HG03571 (cell line): ENCODE measurements at regions not wholly inside any gene's neighbourhood (a gene's known extent, or its start where the extent isn't known, plus 50 kb on each side); places are given as distances from the start of the nearest gene placed in this dataset.
"Not testable (repeated sequence)": the region's sequence is repeated elsewhere in the genome, so short reads cannot be mapped to it uniquely, and the experiment has no call there.

Experiments
- ATAC-seq: cut with Tn5 transposase; IDR thresholded peaks from one replicate; pipeline ENCODE4 v1.9.1; 2021; ENCODE audit not compliant: unreplicated experiment

DNA sequence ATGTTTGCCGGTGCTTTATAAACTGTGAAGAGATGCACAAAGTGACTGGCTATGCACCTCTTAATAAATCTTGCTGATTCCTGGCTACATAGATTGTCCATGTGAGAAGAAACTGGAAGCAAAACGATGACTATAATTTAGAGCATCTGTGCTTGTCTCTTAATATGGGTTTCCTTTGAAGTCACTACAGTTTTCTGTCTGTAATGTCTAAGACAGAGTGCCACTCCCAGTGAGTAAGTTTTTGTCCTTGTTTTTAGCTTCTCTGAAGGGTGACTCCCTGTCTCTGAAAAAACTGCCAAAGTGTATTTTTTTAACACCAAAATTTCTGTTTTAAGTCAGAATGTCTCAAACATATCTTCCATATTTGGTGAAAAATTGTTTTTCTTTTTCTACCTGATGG is 175.1 kb downstream of the FASLG start:
- ATAC-seq, result no peak

DNA sequence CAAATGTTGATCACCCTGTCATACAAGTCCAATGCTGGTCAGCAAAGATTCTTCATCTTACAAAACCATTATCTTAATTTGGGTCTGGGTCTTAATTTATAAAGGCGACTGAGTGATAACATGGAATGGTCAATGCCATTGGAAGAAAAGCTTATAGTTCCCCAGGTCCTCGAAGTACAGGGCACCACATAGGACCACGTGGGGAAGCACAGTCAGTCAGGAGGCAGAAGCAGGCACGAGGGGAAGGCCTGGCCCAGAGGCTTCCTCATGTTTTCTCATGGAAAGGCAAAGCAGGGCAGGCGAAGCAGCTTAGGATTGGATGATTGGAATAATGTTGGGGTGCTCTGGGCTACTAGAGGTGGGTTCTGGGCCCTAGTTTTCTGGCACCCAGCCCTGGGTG is 175.7 kb downstream of the FASLG start:
- no peak for ATAC-seq

DNA sequence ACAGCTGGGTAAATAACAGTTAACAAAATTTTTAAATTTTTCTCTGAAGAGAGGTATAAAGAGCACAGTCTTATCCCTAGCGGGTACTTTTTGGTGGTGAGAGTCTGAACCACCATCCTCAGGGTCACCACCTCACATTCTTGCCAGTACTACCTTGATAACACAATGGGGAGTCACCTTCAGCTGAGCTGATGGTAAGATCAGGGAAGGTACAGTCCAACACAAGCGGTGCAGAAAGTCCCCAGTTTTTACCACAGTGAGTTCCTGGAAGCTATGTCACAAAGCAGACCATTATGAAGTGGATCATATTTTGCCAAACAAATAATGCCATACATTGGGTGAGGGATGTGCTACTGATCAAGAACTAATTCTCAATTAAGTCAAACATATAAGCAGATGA is 176.9 kb downstream of the FASLG start:
- no peak for ATAC-seq

DNA sequence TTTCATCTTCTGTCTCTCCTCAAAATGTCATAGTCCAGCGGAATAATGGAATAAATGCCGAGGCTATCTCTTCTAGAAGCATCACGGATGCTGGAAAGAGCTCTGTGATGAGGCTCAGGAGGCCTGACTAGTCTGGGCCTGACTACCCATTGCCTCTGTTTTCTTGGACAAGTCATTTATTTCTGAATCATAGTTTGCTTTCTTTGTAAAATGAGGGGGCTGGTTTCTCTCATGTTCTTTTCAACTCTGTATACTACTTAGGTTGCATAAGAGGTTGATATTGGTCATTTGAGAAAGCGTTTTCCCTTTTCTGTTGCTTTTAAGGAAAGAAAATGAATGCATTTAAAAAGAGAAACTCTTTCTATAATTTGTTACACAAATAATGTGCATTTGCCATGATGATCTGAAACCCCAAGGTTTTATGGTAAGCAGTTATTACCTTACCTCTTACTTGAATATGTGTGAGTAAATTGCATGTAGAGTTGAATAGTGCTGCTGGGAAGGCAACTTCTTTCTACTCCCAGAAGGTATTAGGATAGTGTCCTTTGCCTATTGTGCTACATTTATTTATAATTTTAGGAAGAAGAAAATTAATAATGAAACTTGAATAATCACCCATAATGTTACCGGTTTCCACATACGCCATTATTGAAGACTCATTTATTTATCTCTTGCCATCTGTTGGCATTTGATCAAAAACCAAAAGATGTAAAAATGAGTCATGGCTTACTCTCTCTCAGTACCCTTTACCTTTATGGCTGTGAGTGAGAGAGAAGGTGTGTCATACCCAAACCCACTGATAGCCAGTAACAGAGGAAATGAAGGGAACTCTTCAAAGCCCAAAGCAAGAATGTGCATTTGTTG is 179.1 kb downstream of the FASLG start:
- ATAC-seq, result no peak

DNA sequence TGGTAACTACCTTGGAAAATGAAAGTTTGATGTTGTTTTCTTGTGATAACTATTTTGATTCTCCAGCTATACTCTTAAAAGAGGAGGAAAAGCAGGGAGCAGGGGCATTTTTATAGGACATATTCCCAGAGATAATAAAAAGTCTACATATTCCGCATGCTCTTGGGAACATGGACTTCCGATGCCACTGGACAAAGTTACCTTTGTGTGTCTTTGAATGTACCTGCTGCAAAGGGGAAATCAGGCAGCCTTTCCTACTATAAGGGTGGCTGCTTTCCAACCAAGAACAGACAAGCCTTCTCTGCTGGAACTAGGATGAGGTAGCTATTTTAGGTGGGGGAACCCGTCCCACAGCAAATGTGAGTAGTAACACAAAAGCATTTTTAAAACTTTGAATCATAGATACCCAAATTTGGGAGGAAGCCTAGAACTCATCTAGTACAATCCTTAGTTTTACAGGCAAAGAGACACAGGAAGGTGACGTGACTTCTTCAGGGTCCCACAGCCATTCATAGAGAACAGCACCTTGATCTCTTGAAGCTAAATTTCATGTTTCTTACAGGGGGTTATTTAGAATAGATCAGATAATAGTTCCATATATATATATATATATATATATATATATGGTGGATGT is 179.9 kb downstream of the FASLG start:
- ATAC-seq, result no peak

DNA sequence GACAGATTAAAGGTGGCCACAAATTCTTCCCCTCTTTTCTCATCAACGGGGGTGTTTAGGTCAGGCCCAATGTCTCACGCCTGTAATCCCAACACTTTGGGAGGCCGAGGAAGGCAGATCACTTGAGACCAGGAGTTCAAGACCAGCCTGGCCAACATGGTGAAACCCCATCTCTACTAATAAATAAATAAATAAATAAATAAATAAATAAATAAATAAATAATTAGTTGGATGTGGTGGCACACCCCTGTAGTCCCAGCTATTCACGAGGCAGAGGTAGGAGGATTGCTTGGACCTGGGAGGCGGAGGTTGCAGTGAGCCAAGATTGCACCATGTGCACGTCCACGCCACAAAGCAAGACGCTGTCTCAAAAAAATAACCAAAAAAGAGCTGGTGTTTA is 180.7 kb downstream of the FASLG start:
- ATAC-seq, result not testable (repeated sequence)

DNA sequence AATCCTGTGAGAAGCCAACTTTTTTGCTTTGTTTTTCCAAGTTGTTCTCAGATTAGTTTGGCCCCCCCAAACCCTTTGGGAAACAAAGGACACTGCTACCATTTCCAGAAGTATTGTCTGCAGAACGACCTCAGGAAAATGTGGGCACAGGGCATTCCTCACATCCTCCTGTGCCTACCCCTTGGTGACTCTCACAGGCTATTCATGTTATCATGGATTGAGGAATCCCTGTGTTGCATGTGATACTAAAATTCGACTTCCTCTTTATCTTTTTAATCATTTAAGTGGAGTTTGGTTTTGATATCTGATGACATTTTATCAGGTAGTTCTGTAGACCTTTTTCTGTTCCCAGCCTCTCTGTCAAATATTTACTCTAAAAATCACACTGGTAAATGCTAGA is 184.5 kb downstream of the FASLG start:
- ATAC-seq, result no peak

DNA sequence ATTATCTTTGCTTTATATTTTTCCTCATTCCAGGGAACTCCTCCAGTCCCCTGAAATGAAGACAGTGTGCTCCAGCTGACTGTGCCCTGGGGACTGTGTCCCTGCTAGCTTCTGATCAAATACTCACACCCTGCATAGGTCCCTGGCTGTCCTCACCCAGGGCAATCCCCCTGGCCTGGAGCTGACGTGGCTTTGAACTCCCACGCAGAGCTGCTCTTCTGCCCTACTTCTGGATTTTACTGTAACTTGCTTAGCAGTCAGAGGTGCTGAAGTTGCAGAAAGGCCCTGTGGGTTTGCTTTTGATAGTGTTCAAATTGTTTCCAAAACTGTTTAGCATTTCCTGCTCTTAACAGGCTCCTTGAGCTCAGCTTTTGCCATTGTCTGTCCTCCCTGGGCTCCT is 186.5 kb downstream of the FASLG start:
- no peak for ATAC-seq

DNA sequence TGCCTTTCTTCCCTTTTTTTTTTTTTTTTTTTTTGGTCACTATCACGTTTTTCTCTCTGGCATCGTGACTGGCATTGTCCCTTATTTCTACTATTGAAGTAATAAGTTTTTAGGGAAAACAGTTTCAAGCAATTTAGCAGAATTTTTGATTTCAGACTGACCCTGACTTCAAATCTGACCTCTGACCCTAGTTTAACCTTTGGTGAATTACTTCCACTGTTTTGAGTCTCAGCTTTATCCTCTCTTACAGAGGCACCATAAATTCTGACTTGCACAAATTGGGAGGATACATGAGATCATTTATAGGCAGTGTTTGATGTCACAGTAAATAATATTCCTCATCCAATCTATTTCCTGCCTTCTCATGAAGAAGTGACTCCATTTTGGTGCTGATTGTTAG is 187.0 kb downstream of the FASLG start:
- ATAC-seq, result no peak

DNA sequence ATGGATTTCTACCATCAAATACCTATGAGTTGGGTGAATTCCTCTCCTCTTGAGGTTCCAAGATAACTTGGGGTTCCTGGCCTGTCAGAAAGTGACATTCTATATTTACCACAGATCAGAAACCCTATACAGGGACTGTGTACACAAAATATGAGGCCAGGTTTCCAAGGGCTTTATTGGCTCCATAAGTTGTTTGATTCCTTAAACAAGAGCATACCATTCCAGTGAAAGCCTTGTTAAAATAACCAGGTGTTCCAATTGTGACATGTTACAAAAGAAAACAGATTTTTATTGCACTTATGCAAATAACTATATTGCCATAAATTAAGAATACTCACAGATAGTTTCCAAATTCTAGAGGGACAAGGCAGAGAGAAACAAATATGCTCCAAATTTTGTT is 188.9 kb downstream of the FASLG start:
- not testable (repeated sequence) for ATAC-seq

DNA sequence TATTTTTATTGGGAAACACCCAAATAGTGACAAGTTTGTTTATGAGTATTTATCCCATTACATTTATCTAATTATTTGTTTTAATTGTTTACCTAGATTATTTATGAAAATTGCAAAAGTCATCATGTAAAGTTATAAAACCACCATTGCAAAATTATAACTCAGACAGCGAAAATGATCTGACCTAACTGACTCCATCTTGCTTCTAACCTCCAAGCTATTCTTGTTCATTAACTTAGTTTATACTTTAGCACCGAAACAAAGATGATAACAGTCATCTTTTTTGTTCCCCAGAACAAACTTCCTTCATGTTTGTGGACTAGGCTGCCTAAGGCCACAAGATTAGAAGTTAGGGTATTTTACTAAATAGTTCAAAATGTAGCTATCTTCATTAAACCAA is 190.8 kb downstream of the FASLG start:
- ATAC-seq, result no peak

DNA sequence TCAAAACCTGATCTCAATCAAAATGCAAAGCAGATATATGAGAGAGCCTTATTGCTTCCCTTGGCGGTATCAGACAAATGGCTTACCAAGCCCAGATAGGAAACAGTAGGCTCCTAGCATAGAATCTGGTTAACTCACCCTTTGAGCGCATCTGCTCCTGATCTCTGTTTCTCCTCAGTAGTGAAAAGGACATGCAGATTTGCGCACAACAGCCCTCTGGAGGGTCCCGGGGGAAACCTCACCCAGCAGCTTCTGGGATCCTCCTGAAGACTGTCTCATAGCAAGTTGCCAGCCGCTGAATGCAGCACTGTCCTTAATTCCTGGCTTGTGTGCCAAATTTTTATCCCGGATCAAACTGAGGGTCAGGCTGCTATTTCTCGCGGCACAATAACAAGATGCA is 192.2 kb downstream of the FASLG start:
- no peak for ATAC-seq

DNA sequence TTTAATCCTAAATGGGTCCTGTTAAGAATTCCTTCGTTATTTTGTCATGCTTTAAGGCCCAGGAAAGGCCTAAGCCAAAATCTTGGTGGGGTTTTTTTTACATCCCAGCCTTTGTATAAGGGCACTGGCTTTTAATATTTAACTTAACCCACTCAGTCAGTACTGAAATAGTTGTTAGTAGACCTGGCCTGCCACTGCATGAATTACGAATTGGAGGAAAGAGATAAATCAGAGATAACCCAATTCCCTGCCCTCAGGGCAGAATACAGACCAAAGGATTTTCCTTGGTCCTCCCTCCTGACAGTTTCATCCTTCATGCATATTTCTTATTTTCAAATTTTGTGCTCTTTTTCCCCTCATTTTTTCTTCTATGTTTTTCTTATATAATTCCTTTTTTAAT is 193.0 kb downstream of the FASLG start:
- no peak for ATAC-seq

DNA sequence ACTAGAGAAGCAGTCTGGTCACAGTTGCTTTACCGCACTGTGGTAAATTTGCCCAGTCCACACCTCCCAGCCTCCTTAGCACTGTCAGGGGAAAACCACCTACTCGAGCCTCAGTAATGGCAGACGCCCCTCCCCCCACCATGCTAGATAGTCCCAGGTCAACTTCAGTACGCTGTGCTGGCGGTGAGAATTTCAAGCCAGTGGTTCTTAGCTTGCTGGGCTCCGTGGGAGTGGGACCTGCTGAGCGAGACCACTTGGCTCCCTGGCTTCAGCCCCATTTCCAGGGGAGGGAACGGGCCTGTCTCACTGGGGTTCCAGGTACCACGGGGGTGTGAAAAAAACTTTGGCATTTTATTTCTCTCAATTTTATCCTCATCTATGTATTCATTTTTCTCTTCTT is 194.8 kb downstream of the TNFSF18 start:
- ATAC-seq, result not testable (repeated sequence)

DNA sequence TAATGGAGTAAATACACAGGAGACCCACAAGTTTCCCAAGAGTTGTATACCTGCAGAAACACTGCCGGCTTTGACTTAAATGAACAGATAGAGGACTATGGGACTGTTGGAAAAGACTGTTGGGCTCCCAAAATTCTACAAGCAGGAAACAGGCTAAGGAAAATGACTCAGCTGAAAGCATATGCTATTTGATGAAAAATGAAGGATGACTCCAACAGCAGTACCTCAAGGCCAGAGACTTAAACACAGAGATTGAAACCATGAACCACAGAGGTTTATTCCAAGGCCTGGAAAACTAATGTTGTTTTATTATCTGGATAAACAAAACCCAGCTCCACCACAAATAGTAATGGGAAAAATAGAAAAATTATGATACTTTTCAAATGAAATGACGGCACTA is 187.7 kb downstream of the TNFSF18 start:
- no peak for ATAC-seq

DNA sequence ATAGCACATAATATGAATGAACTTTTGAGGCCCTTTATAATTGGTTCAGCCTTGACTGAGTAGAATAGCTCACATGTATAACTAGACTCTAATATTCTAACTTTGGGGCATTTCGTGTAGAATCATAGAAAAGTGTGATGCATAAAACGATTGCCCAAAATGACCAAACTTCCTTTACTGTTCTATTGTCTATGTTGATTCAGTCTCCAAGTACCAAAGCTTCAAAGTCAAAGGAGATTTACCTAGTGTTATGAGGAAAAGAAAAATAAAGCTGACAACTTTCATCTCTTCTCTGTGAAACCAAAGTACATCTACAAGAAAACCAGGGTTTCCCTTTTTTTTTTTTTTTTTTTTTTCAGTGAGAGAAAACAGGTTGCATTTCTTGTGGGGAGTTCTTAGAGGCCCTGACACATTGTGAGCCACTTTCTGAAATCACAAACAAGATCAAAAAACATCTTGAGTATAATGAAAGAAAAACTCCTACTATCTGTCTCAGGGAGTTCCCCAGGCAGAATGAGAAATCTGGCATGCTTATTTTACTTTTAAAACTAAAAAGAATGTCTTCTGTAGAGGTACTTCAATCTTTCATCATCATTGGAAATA is 183.4 kb downstream of the TNFSF18 start:
- ATAC-seq, result no peak

DNA sequence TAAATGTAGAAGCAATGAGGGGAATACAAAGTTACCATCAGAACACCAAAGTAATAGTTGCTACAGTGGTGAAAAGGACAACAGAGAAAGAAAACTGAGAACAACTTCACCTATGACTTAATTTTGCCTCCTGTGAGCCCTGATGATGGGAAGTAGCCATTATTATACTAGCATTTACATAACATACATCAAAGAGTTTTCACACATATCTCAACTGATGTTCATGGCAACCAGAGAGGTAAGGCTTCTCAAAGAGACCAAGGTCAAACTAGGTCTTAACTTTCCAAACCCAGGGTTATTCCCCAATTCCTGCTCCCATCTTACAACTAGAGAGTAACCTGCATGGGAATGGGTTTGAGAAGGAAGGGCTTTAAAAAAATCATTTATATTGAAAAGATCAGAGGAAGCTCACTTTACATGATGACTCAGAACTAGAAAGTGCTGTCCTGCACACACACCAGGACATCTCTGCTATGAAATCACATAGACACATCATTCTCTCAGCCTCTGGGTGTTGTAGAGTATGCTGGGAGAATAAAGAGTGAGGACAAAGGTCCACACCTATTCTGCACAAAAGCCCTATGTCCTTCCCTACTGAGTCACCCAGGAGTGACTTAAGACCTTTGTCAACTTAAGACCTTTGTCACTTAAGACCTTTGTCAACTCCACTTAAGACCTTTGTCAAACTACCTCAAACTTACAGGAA is 179.7 kb downstream of the TNFSF18 start:
- ATAC-seq, result no peak

DNA sequence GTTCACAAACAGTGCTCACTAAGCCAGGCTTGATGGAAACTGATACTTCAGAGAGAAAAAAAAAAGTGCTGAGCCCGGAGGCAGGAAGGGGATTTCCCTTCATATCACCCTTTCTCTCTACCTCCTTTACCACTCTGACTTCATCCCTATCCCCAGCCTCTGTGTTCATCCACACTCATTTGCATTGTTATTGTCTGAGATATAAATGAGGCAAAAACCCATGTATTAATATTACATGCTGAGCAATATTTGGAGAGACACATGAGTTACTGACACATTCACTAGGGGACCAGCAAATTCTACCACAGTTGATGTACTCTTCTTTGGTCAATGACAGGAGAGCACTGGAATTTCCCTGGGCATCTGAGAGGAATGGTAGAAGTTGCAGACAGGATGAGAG is 175.8 kb downstream of the TNFSF18 start:
- no peak for ATAC-seq

DNA sequence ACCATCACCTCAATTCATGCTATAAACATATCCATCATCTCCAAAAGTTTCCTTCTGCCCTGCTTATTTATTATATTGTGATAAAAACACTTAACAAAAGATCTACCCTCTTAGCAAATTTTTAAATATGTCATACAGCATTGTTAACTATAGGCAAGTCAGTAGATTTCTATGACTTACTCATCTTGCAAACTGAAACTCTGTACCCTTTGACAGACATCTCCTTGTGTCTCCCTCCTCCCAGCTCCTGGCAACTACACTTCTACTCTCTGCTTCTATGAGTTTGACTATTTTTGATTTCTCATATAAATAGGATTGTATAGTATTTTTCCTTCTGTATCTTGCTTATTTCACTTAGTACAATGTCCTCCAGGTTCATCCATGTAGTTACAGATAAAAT is 174.8 kb downstream of the TNFSF18 start:
- ATAC-seq, result no peak

DNA sequence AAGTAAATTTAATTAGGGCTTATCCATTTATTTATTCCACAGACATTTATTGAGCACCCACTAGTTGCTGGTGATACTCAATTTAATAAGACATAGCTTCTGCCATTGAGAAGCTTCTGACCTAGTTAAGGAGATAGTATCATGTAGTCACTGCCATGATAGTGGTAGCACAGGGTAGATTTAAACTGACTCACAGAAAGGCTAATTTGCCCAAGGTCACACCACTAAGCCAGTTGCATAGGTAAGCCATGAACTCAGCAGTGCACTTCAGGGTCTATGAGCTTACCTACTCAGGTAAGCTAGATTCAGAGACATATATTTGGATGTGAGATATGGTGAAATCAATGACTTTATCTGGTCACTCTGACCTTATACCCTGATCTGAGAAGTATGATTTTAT is 168.4 kb downstream of the TNFSF18 start:
- ATAC-seq, result no peak

DNA sequence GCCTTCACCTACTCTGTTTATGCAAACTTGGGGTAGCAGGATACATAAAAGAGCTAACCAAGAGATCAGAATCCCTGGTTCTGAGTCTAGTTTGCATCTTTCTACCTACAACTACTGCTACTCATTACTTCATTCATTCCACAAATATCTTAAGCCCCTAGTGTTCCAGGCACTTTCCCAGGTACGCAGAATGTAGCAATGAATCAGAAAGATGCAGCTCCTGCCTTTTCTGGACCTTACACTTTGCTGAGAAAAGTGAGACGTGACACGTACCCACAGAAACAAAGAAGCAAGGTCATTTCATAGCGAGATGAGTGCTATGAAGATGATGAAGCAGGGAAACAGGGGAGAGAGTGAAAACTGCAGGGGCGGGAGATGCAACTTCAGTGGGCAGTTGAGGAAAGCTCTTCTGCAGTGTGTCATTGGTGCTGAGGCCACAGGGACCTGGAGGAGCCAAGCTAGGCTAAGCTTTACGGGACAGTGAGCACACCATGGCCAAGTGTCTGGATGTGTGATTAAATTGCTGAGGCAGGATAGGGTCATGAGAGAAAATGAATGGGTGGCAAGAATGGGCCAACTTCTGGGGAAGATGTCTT is 167.9 kb downstream of the TNFSF18 start:
- no peak for ATAC-seq
